GM21360 (cell line): ENCODE measurements at regions not wholly inside any gene's neighbourhood (a gene's known extent, or its start where the extent isn't known, plus 50 kb on each side); places are given as distances from the start of the nearest gene placed in this dataset.

Source experiments
- ATAC-seq: cut with Tn5 transposase; IDR thresholded peaks from one replicate; pipeline ENCODE4 v1.9.1; 2021; ENCODE audit warnings: mild to moderate bottlenecking, moderate library complexity; ENCODE audit not compliant: unreplicated experiment

DNA sequence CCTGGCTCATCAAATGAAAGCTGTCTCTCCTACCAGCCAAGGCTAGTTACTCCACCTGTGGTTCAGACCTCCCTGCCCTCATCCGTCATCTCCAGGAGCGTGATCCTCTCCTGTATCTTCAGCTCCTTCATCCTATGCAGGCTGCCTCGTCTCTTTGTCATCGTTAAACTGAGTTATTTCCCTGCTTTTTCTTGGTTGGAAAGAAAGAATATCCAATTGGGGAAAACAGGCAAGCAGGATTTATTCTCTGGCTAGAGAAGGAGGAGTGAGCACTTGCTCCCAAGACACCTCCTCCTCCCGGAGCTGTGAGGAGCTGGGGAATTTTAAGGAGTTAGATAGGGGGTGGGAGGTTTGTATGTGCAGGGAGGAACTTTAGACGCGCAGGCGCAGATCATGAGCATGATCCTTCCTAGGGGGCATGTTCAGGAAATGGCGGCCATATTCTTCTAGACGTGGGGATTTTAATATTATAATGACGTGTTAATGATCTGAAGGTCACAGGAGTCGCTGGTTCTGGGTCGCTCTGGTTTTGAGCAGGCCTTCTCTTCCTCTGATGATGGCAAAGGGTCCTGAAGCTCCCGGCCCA is 156.4 kb upstream of the KL start:
- ATAC-seq = no peak

DNA sequence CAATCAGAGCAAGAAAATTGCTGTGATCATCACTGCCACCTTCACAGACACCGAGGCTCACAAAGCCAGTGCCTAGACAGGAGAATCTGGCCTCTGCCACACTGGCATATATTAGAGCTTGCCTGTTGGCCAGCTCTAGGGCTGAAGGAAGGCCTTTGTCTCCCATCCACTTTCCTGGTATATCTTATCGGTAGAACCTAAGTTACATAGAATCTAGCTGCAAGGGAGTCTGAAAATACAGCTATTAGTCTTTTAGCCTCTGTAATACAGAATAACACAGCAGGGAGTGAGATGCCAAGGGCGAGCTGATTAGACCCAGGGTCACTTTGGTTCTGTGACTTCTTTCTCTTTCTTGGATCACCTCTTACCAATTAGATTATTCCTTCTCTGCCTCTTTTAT is 154.9 kb upstream of the KL start:
- ATAC-seq = no peak

DNA sequence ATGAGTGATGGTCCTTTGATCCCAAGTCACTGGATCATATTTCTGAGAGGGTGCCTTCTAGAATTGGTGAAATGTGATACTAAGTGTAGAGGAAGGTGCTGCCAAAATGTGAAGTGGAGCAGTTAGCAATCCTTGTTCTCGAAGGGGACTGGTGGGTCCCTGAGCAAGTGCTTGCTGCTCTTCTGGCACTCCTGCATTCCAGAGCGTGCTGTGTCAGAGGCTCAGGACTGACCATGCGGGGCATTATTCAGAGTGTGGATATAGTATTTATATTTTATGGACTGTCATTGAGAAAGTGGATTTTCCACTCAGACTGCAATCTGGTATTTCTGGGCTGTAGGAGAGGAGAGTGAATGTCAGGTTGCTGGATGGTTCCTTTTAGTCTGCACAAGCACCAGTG is 152.6 kb upstream of the KL start:
- no peak for ATAC-seq

DNA sequence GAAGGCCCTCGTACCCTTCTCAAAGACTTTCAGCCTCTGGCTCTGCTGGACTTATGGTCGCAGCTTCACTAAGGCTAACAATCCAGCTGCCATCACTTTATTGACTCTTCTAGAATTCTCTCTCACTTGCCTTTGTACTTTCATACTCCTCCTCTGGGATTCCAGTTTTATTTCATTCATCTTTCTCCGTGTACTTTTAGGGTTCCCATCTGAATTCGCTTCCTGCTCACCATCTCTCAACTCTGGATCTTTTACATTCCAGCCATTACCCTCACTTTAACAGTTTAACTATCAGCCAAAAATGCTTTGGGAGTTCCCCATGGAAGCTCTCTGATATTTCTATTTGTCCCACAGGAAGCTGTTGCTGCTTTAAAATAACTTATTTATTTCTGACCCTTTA is 149.3 kb upstream of the KL start:
- no peak for ATAC-seq

DNA sequence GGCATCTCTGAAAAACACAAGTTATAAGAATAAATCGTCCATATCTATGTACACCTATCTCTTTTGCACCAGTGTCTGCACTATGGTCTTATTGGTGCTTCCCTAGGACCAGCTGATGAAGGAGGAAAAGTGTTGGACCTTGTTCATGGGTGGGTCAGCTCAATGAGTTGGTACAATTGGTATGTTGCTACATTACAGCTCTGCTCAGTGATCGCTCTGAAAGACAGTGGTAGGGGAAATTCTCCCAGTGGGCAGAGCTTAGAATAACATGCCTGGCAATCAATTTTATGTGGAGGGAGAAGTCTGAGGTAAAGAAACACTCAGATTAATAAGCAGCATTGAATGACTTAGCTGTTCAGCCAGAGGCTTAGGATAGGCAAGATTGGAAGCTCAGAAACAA is 138.7 kb upstream of the KL start:
- no peak for ATAC-seq

DNA sequence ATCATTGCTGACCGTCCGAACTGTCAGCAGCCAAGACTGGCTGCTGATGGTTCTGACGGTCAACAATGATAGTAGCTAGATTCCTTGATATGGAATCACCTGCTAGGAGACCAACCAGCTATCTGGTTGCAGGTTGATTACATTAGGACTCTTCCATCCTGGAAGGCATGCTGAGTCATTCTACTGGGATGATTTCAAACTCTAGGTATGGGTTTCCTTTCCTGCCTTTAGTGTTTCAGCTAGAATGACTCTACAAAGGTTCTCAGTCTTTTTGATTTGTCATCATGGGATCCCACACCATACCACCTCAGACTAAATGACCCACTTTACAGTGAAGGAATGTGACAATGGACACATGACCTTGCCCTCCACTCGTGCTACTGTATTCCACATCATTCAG is 138.1 kb upstream of the KL start:
- no peak for ATAC-seq

DNA sequence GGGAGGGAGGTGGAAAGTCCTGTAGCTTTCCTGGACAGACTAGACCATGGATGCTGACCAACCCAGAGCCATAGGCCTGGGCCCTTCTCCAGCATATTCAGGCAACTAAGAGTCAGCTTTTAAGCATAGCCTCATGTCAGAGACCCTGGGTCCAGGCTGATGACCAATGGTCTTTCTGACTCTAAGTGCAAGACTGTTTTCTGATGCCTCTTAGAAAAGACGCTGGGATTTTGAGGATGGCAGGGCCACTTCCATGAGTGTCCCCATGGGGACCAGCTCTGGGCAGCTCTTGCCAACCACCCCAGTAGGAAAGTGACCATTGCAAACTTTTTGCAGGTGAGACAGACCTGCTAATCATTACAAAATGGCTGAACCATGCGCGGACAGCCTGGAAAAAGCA is 135.6 kb upstream of the KL start:
- no peak for ATAC-seq

DNA sequence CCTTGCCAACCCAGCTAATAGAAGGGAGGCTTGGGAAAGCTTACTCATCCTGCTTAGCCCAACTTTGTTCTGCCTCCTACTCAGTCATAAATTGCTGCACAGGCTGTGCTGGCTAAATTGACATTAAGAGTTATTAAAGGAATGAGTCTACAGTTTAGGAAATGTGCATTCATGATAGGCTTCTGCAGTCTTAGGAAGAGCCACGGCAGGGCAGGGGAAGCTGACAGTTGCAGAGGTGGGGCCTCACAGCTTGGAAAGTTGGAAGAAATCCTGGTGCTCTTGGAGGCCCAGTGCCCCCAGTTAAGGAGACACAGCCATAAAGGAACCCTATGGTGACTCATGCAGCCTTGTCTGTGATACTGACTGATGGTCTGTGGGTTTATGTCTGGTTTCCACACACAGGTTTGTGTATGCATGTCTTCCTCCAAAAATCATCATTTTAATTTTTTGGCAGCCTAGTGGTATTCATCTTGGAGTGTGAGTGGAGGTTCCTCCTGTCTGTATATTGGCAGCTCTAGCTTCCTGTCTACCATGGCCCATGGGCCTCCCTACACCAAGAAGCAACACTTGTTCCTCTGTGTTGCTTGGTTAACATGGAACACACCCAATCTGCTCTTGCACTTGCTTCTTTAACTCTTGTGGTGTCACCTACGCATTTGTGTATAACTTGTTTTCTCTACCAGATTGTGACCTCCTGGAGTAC is 135.0 kb upstream of the KL start:
- no peak for ATAC-seq

DNA sequence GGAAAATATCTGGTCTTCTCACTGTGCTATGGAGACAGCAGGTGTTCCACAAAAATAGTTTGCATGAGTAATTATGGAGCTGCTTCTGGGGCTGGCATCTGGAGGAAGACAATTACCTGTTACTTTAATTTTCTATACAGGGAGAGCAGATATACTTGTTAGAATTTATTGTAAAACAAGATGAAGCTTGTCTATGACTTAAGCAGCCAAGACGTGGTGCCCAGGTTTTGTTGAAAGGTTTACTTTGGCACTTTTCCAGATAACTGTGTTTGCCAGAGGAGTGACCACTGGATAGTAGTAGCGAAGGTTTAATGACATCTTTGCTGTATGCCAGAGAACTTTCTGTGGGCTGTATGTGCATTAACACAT is 134.5 kb upstream of the KL start:
- ATAC-seq = no peak

DNA sequence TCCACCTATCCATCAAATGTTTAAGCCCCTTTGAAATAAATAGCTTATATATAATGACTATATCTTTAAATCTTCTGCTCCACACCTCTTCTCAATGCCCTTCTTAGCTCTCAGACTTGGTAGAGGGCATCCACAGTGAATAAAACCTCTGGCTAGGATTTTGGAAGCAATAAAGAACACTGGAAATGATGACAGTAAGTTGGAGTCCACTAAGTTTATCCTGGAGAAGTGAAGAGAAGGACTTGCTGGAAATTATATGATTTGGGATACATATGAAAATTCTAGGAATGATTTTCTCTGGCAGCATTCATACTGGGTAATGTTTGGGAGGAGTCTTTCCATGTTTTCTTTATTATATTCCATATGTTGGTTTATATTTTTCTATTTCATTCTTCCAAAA is 133.5 kb upstream of the KL start:
- ATAC-seq = no peak

DNA sequence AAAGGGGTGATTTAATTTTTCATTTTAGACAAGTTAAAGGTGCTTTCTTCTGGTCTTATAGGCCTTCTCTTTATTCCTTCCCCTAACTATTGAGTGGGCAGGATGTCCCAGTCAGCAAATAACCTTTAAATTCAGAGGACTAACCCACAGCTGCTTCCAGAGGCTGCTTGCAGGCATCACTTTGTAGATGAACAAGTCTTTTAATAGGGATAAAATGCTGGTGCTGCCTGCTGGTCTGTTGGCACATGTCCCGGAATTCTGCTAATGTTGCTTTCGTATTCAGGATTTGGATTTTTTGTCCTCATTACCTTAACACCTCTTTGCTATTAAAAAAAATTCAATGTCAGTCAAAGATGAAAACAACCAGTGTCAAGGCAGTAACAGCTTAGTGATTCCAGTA is 132.7 kb upstream of the KL start:
- ATAC-seq = no peak

DNA sequence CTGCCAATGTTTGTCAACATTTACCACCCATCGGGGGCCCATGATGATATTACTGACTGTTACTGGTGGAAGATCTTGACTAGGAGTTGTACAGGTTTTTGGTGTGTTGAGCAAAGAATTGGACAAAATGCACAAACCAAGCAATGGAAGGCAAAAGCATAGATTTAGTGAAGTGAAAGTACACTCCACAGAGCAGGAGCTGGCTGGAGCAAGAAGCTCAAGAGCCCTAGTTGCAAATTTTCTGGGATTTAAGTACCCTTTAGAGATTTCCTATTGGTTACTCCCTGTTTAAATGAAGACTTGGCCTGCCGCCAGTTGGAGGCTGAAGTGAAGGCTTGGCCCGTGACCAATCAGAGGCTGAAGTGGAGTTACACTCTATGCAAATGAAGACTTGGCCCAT is 128.6 kb upstream of the KL start:
- no peak for ATAC-seq

DNA sequence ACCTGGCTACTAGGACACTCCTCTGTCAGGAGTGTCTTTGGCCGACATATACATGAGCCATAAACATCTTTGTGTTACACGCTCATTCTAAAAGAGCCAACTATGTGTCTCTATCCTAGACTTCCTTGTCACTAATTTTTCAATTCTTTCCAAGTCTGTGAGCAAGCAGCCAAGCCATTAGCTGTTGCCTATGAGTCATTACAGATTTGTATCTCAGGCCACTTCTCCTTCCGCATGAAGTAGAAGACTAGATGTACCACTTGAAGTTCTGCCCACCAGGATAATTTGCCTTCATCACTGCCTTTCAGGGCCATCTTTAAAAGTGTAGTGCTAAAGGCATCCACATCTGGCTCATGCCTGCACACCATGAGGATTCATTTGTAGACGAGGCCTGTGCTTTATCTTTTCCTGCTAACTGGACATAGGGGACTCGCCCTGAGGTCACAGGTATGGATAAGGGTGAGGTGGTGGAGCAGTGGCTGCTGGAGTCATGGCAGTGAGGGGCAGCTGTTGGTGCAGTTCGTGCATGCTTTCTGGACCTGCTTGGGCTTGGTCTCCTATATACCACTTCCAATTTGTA is 126.1 kb upstream of the KL start:
- no peak for ATAC-seq

DNA sequence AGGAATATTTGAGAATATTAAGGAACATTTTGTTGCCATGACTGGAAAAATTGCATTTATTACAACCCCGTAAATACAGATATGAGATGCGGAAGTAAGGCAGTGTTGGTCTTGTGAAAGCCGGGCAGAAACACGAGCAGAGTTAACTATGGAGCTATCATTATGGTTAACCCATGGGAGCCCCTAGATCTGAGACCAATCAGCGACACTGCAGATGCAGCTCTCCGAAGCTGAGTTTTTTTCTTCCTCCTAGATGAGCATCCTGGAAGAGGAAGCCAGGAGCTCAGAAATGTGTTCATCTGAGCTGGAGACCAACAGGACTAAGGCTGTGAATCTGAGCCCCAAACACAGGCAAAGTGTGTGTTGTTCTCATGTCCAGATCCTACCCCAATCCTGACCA is 123.0 kb upstream of the KL start:
- no peak for ATAC-seq

DNA sequence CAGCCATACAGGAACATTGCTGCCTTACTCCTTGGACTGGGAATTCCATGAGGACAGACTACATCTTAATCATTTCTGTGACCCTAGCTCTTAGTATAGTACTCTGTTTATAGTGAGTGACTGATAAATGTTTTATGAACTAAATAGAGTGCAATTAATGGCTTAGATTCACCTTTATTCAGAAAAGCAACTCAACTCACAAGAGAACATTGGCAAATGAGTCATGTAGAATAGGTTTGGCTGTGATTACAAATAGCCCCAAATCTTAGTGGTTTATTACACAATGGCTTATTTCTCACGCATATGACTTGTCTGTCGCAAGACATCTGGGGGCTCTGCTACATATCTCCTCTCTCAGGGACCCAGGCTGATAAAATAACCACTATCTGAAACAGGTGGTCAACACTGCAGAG is 121.6 kb upstream of the KL start:
- no peak for ATAC-seq

DNA sequence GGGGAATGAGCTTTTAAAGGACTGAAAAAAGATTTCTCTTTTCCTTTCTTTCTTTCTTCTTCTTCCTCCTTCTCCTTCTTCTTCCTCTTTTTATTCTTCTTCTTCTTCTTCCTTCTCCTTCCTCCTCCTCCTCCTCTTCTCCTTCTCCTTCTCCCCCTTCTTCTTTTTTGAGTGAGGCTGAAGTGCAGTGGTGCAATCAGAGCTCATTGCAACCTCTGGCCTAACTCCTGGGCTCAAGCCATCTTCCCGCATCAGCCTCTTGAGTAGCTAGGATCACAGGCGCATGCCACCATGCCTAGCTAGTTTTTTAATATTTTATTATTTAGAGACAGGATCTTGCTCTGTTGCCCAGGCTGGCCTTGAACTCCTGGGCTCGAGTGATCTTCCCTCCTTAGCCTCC is 120.9 kb upstream of the KL start:
- ATAC-seq = no peak

DNA sequence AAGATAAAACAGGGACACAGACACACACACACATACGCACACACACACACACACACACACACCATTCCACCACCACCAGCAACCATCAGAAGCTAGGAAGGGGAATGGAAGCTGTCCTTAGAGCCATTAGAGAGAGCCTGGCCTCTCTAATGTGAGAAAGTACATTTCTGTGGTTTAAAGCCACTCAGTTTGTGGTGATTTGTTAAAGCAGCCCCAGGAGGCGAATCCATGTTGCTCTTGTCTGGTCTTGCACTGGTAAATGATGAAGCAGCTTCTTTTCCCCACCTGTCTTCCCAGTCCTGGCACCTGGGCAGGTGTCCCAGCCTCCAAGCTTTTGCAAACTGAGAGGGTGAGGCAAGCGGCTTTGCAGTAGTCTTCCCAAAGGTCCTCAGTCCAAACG is 118.9 kb upstream of the KL start:
- ATAC-seq = no peak

DNA sequence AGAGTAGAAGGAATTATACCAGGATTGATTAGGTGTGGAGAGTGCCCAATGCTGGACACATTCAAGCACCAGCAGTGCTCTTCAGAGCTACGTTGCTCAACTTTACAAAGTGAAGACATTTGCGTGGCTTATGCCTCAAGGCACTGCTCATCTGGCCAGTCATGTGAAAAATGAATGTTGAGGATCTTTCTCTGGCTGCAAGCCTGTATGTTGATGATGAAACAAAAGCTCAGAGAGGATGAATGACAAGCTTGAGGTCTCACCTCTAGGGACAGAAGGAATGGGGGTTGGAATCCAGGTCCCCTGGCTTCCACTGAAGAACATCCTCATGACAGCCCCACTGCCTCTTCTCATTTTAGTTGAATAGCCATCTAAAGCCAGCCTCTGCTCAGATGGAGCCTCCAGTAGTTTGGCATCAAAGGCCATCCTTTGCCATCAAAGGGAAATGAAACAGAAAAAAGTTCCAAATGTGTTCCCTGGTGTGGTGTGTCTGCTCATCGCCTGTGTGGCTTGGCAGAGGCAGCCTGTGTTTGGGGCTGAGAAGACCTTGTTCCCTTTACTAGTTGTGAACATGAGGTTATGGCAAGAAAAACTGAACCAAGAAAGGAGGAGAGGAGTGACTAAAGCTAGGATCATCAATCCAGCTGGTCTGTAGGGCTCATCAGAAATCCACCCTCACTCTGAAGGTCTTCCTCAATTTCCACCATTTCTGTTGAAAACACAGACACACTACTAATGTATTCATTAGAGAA is 114.0 kb upstream of the KL start:
- no peak for ATAC-seq

DNA sequence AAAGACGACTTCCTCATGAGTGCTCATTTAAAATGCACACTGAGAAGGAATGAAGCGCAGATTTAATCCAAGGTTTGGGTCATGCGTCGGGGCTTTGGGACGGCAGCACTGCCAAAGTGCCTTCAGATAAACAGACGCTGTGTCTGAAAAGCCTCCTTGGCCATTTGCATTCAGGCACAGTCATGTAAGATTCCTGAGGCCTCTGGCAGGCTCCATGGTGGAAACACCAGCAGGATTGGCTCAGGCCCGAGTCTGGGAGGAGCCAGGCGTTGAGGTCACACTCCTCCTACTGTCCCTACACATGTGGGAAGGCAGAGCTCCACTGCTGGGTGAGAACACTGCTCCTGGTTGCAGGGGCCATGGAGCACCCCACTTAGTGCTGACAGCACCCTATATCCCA is 113.3 kb upstream of the KL start:
- ATAC-seq = no peak

DNA sequence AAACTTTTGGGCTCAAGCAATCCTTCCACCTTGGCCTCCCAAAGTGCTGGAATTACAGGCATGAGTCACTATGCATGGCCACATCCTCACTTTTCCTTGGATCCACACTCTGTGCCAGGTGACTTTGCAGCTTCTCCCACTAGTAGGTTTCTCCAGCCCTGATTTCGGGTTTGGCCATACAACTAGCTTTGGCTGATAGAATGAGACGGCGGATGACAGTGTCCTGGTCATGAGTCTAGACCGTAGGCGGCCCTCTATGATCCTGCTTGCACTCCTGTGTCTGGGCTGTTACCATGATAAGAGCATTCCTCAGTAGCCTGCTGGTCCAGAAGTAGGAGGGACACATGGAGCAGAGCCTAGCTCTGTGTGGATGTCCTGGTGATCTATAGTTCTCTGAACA is 112.5 kb upstream of the KL start:
- no peak for ATAC-seq

DNA sequence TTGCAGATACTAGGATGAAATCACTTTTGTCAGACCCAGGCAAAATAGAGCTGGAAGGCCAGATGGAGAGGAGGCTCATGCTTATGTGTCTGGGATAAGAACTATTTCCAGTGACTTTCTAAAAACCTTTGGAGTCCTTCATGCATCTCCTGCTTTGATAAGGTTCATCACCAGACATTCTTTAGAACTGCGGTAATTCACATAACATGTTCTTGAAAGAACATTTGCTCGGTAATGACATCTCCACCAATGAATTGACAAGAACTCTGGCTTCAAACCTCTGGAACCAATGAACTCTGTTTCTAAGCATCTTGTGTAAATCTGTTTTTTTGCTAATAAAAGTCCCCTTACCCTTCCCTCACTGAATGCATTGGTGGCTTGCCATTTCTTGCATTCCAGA is 112.0 kb upstream of the KL start:
- no peak for ATAC-seq
